NCI-H146 (cell line): ENCODE measurements at regions not wholly inside any gene's neighbourhood (a gene's known extent, or its start where the extent isn't known, plus 50 kb on each side); places are given as distances from the start of the nearest gene placed in this dataset.

ENCODE experiments used
- DNase-seq: peaks from one replicate; lab custom pipeline; 2025; lab: John Stamatoyannopoulos, UW

- no peak for DNase-seq
Measured at GRCh38 chr18:25962919-25963318, 127.5 kb downstream of the SS18 start.

- no peak for DNase-seq
Measured at GRCh38 chr18:25962176-25962575, 128.2 kb downstream of the SS18 start.

GRCh38 chr18:25957017-25957416, 133.4 kb downstream of the SS18 start:
- no peak for DNase-seq

DNA sequence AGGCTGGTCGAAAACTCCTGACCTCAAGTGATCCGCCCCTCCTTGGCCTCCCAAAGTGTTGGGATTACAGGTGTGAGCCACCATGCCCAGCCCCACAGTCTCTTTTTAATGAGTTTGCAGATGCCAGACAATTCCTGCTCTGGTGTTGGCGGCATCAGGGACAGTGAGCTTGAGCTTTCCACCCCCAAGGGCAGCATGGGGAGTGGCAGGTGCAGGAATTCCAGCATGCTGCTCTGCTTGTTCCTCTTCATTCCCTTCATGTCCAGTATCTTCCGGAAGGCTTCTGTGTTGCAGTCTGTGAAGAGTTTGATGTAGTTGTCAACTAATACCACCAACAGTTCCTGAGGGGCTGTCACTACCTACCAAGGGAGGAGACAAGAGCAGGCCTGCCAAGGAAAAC, 137.3 kb downstream of the SS18 start:
- DNase-seq = no peak

DNA sequence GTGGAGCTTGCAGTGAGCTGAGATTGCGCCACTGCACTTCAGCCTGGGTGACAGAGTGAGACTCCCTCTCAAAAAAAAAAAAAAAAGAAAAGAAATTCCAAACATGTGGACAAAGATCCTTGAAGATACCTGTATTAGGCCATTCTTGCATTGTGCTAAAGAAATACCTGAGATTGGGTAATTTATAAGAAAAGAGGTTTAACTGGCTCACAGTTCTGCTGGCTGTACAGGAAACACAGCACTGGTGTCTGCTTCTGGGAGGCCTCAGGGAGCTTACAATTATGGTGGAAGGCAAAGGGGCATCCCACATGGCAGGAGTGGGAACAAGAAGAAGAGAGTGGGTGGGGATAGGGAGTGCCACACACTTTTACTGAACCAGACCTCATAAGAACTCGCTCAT, 140.1 kb downstream of the SS18 start:
- no peak for DNase-seq

GRCh38 chr18:25946540-25946939, 143.9 kb downstream of the SS18 start:
- no peak for DNase-seq

GRCh38 chr18:25935356-25935755, 155.1 kb downstream of the SS18 start:
- DNase-seq = no peak

DNA sequence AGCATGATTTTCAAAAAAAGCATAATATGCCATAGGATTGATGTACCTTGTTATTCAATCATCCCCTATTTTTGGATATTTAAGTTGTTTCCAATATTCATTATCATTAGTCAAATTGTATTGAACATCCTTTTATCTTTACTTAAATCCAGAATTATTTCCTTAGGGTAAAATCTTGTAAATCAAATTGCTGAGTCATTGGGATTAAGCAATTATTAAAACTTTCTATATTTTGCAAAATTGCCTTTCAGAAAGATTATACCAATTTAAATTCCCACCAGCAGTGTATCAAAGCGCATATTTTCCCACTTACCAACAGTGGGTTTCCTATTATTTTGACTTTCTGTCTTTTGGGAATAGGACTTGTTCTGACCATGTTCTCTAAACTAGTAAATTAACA, 159.3 kb downstream of the SS18 start:
- DNase-seq = no peak

DNA sequence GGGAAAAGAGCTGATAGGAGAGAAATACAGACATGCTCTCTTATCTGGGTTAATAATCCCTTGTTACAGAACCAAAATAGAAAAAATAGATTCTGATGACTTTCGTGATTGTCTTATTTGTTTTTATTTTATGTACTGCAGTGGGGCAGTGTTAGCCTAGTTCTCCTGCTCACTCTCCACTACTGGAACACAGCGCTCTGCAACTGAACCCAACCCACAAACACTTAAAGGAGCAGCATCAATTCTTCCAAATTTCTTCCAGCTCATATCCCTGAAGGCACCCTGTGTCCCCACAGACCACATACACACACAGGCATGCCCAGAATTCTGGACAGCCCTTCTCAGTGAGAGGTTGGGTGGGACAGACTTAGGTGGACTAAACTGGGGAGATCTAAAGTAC, 160.6 kb downstream of the SS18 start:
- DNase-seq = no peak

DNA sequence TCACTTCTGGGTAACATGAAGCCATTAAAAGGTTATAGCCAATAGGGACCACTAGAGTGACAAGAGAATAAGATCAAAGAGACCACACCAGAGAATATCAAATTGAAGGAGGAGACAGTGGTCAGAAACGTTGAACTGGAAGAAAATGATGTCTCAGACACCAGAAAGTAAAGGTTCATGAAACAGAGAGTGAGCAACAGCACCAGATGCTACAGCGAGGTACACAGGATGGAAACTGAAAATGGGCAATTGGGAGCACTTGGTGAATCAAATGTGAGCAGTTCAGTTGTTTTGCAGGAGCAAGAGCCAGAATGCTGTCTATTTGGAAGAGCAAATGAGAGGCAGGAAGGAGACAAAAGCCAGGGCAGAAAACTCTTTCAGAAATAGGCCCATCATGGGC, 162.6 kb downstream of the SS18 start:
- no peak for DNase-seq

DNA sequence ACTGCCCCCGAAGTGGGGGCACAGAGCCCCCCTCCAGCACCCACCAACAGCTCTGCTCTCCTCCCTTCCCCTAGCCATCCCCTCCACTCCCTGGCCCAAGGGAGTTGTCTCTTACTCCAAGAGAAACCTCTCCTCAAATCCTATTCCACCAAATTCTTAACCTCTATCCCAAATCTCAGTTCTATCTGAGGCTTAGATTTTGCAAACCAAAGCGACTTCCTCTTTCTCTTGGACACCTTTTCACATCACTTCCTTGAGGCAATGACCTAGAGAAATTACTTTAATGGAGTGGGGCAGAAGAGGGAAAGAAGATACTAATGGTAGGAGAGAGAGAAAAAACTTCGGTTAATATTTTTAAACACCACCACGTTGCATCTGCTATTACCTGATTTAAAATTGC, 167.2 kb downstream of the SS18 start:
- no peak for DNase-seq

DNA sequence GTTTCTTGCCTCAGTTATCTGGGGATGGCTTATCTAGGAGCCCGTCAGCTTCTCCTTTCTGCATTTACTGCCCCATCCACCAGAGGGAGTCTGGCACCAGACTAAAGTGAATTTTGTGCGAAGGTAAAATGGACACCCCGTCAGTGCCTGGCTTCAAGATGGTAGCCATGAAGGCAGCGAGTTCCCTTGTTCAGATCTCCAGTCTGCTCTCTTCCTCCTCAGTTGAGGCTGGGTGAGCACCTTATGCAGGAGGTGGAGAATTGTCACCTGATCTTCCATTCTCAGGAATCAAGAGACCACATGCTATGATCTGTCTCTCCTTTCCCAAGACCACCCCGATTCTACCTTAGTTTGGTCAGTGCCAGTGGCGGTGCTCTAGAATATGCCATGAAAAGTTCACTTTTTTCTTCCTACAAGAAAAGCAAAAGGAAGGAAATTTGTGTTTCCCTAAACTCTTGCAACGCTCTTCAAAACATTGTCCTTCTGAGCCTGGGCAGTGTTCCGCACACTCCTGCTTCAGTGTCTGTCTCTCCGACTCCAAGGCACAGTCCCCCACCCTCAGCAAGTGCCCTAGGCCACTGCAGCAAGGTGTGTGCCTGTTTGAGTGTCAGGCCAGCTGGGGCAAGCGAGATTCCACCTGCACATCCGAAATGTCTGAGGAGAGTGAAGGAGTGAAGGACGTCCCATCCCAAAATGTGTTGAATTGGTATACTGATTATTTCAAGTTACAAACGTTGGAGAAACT, 168.6 kb downstream of the SS18 start:
- DNase-seq = peak; percentile 83

- no peak for DNase-seq
Measured at GRCh38 chr18:25915907-25916306, 174.5 kb downstream of the SS18 start.

DNA sequence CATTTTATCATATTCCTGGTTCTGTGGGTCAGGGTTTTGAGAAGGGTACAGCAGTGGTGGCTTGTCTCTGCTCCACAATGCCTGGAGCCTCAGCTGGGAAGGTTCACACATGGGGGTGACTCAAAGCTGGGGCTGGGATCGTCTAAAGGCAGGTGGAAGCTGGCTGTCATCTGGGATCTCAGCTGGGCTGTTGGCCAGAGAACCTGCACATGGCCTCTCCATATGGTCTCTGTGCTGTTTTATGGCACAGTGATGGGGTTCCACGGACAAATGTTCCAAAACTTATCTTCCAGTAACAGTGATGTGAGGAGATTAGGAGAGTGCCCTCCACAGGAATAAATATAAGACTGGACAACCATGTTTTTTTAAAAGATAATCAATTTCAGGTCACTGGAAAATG, 191.4 kb downstream of the SS18 start:
- no peak for DNase-seq

DNA sequence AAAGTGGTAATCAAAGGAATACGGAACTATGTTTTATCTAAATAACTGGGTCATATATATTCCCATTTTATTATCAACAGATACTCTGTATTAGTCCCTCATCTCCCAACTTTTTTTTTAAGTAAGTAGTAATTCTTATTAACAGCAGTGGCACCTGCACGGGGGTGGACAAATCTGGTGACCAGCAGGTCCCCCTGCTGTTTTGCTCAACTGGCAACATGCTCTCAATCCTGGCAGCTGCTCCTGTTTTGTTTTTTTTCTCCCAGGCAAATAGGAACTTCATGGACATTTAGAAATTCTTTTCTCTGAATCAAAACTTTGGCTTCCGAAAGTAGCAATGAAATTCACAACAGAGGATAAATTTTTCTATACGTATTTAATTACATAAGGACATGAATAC, 193.5 kb downstream of the SS18 start:
- DNase-seq = no peak

DNA sequence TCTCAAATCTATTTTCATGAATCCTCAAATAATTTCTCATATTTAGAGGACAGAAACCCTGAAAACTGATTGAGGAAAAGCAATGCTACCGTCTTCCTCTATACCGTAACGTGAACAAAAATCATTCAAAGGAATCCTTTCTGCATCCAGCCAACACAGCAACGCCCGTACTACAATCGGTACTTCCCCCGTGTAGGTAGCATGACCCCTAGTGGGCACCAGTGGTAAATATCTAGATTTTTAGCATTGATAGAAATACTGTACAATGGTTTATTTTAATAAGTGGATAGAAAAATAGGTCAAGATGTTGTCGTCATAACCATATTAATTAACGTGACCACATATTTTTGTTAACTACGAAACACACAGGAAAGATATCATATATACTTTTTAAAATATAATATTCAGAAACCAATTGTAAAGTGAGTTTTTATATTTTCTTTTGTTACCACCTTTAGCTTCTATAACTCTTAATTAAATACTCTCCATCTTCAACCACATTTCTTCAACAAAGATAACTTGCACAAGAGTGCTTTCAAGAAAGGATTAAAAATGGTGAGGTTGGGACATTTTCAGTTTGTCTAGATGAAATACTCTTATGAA, 194.1 kb downstream of the SS18 start:
- DNase-seq = peak; percentile 14

GRCh38 chr18:25895518-25895917, 194.9 kb downstream of the SS18 start:
- DNase-seq = no peak

DNA sequence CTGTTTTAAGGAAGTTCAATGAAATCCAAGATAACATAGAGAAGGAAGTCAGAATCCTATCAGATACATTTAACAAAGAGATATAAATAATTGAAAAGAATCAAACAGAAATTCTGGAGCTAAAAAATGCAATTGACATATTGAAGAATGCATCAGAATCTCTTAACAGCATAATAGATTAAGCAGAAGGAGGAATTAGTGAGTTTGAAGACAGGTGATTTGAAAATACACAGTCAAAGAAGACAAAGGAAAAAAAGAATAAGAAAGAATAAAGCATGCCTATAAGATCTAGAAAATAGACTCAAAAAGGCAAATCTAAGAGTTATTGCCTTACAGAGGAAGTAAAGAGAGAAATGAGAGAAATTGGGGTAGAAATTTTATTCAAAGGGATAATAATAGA, 204.1 kb downstream of the SS18 start:
- DNase-seq = no peak

- no peak for DNase-seq
Measured at GRCh38 chr18:25883091-25883490, 207.3 kb downstream of the SS18 start.

DNA sequence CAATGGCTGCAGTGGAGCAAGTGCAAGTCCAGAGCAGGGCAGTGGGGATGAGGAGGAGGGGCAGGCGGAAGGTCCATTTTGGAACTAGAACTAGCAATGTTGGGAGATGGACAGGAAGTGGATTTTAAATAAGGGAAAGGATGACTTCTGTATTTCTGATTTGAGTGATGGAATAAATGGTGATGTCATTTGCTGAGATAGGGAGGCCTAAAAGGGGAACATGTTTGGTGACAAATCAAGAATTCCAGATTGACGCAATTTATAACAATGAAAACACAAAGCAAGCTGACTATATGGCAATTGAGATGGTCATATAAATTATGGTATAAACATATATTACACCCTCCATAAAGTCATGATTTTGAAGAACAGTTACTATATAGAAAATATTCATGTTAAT, 209.3 kb downstream of the SS18 start:
- DNase-seq = no peak

- DNase-seq = no peak
Measured at GRCh38 chr18:25880441-25880840, 210.0 kb downstream of the SS18 start.

GRCh38 chr18:25876330-25876948, 214.0 kb downstream of the SS18 start:
- no peak for DNase-seq

GRCh38 chr18:25875551-25876240, 214.7 kb downstream of the SS18 start:
- DNase-seq = no peak
